Stimulated activated CD4-positive, alpha-beta T cell treated with anti-CD3 and anti-CD28 coated beads, Interleukin-2, amount 100 ng/mL, for 4 hours (primary cell): ENCODE measurements at regions not wholly inside any gene's neighbourhood (a gene's known extent, or its start where the extent isn't known, plus 50 kb on each side); places are given as distances from the start of the nearest gene placed in this dataset.
"Not testable (repeated sequence)": the region's sequence is repeated elsewhere in the genome, so short reads cannot be mapped to it uniquely, and the experiment has no call there.

ENCODE experiments used
- DNase-seq: peaks from one replicate; pipeline ENCODE4 v3.0.0-alpha.2; 2020; ENCODE audit warnings: low read depth

GRCh38 chr3:10627884-10628572 is 122.6 kb upstream of the ATP2B2 start:
- DNase-seq = no peak

GRCh38 chr3:10628891-10629670 is 123.7 kb upstream of the ATP2B2 start:
- no peak for DNase-seq

GRCh38 chr3:10629671-10630040 is 124.3 kb upstream of the ATP2B2 start:
- DNase-seq = no peak

- no peak for DNase-seq
Measured at GRCh38 chr3:10631224-10631623, 125.8 kb upstream of the ATP2B2 start.

- DNase-seq = no peak
Measured at GRCh38 chr3:10632125-10632524, 126.7 kb upstream of the ATP2B2 start.

GRCh38 chr3:10632741-10633140 is 127.4 kb upstream of the ATP2B2 start:
- no peak for DNase-seq

- DNase-seq = no peak
Measured at GRCh38 chr3:10635446-10636076, 130.2 kb upstream of the ATP2B2 start.

GRCh38 chr3:10637342-10637741 is 132.0 kb upstream of the ATP2B2 start:
- no peak for DNase-seq

GRCh38 chr3:10638466-10638865 is 133.1 kb upstream of the ATP2B2 start:
- no peak for DNase-seq

- no peak for DNase-seq
Measured at GRCh38 chr3:10641760-10642159, 136.4 kb upstream of the ATP2B2 start.

- no peak for DNase-seq
Measured at GRCh38 chr3:10644189-10644588, 138.8 kb upstream of the ATP2B2 start.

GRCh38 chr3:10645800-10646199 is 140.4 kb upstream of the ATP2B2 start:
- DNase-seq = no peak

- DNase-seq = no peak
Measured at GRCh38 chr3:10646531-10647335, 141.3 kb upstream of the ATP2B2 start.

GRCh38 chr3:10647376-10647775 is 142.0 kb upstream of the ATP2B2 start:
- no peak for DNase-seq

- no peak for DNase-seq
Measured at GRCh38 chr3:10648181-10648580, 142.8 kb upstream of the ATP2B2 start.

GRCh38 chr3:10649463-10649862 is 144.1 kb upstream of the ATP2B2 start:
- DNase-seq = not testable (repeated sequence)

GRCh38 chr3:10651506-10651905 is 146.1 kb upstream of the ATP2B2 start:
- DNase-seq = no peak

GRCh38 chr3:10653241-10653640 is 147.9 kb upstream of the ATP2B2 start:
- DNase-seq = no peak

GRCh38 chr3:10653866-10654611 is 148.7 kb upstream of the ATP2B2 start:
- DNase-seq = no peak

GRCh38 chr3:10655105-10655504 is 149.7 kb upstream of the ATP2B2 start:
- DNase-seq = no peak

GRCh38 chr3:10657339-10657738 is 152.0 kb upstream of the ATP2B2 start:
- DNase-seq = not testable (repeated sequence)

GRCh38 chr3:10665592-10665991 is 150.4 kb upstream of the SLC6A11 start:
- DNase-seq = no peak
